GM19043 (cell line): ENCODE measurements at regions not wholly inside any gene's neighbourhood (a gene's known extent, or its start where the extent isn't known, plus 50 kb on each side); places are given as distances from the start of the nearest gene placed in this dataset.
A peak's percentile ranks its signal among the peaks of the same experiment; 100 is the strongest.
"Not testable (repeated sequence)": the region's sequence is repeated elsewhere in the genome, so short reads cannot be mapped to it uniquely, and the experiment has no call there.

Experiments
- ATAC-seq: cut with Tn5 transposase; IDR thresholded peaks from one replicate; pipeline ENCODE4 v1.9.1; 2021; ENCODE audit warnings: low read depth; ENCODE audit not compliant: unreplicated experiment

DNA sequence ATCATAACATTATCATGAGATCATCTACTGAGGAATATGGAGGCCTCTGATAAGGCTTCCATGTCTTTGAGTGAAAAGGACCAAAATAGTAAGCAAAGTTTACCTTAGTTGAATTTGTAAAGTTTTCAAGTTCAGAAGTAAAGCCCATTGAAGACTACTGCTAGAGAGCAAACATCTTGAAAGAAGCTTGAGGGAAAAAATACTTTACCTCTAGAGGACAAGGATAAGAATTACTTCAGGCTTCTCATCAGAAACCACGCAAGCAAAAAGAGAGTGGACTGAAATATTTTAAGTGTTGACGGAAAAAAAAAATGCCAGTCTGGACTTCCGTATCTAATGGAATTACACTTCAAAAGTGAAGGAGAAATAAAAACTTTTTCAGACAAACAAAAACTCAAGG, 114.3 kb downstream of the MPP7 start:
- ATAC-seq = no peak

DNA sequence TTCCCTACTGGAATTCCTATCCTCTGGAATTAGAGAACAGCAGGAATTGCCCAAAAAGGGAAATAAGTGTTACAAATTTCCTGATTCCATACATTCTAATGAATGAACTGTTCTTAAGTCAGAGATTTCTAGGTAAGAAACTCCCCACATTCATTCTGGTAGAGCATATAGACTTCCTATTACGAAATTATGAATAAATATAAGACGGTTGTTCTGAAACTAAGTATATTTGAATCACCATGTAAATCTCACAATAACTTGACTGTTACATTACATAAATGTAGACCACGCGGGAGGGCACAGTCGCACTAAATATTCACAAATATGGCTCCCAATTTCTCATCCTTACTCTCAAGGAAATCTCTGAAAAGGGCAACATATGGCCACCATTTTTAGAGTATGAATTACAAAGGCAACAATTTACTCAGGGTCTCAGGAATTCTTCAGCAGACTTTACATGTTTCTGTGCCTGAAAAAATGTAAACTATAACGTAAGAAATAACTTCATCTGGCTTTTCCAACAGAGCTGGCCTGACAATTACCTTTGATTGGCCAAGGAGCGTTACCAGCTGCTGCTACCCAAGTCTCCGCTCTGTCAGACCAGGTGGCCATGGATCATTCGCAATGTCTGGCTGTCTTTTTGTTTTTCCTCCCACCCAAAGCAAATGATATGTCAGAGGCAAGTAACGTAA, 115.8 kb downstream of the MPP7 start:
- ATAC-seq = no peak

DNA sequence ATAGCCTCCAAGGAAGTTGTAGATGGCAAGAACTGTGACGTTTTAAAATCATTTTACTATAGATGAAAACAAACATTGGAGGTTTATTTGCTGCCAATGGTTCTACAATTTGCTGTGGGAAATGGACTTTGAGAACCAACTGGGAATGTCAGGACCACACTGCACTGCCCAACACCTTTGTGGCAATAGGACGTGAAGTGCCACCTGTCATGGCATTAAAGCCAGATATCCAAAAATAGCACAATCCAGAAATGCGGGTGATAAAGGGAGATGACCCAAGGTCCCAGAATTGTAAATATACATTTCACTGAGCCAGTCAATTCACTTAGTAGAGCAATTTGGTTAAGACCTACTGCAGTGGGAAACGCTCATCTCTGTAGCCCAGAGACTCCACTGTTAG, 116.4 kb downstream of the MPP7 start:
- no peak for ATAC-seq

DNA sequence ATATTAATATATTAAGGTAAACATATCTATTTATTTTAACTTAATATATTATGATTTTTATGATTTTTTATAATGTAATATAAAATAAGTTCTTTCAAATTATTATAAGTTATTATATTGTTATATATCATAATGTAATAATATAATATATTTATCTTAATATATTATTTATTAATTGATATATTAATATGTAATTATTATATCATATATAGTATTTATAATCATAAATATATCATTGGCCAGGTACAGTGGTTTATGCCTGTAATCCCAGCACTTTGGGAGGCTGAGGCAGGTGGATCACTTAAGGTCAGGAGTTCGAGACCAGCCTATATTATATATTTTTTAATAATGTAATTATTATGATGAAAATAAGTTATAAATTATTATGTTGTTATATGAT, 118.1 kb downstream of the MPP7 start:
- ATAC-seq = no peak

DNA sequence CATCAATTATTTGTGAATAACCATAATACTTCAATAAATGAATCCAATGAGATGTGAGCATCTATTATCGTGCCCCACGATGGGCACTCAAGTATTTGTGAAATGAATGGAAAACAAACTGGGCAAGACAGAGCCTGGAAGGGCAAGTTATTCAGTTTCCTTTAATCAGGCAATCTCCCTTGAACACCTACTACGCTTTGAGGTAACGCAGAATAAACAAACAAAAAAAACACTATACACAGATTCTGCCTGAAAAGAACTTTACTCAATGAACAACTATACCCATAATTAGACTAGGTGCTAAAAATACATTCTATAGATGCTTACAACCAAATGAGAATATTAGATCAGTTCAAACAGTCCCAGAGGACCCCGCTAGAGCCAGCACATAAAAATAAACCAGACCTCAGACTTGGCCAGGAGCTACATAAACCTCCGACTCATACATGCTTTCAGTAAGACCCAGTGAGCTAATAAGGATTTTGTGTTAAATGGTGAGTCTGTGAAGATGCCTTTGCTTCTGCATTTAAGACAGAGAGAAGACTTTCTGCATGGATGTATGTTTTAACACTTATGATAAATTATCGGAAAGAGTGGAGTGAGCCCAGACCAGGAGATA, 121.3 kb downstream of the MPP7 start:
- ATAC-seq = no peak

DNA sequence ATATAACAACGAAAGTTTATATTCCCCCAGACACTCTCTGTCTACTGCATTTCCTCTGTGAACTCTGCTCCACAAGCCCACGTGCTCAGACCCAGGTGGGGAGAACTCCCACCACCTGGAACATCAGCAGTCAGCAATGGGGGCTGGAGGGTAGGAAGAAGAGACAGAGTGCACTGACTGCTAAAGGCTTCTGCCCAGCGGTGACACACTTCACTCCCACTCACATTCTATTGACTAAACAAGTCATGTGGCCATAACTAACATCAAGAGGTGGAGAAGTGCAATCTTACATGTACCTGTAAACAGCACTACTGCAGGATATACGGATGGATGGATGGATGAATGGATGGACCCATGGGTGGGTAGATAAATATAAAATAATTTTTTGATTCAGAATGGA, 122.2 kb downstream of the MPP7 start:
- no peak for ATAC-seq

DNA sequence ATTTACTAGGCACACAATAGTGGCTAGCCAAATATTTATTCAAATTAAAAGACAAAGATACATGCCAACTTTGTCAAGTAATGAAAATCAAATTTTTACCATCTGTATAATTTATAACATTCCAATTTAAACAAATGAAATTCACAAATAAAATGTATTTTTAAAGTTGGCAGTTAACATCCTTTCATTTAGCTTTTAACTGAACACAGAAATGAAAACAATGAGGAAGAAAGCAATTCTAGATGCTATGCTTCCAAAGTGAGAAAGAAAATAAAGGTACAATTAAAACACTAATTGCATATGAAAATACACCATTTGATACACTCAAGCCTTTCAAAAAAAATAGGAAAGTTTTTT, 123.1 kb downstream of the MPP7 start:
- no peak for ATAC-seq

DNA sequence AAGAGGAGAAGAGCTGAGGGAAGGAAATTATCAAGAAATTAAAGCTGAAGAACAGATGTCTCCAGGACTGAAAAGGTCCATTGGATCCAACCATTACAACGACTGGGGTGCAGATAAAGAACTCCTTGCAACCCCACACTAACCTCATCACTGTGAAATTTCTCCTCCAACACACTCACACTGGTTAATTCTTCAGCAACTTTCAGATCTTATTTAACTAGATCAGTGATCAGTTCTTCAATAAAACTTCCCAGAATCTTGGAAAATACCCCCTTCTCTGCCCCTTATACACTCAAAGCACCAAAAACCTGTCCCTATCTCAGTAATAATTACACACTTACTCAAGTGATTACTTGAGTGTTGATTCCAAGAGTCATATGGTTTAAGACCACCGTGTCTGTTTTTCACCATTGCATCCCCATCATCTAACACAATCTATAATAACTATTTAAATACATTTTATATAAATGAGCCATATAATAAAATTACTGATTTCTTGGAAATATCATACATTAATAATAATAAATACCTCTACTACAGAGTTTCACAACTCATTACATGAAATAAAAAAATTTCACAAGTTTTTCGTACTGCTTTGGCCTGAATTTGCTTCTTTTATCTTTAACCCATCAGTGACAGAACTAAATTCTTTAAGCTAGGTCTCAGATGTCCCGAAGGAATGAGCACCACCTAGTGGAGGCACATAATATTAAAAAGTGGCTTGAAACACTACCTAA, 123.7 kb downstream of the MPP7 start:
- peak; percentile 55 for ATAC-seq

DNA sequence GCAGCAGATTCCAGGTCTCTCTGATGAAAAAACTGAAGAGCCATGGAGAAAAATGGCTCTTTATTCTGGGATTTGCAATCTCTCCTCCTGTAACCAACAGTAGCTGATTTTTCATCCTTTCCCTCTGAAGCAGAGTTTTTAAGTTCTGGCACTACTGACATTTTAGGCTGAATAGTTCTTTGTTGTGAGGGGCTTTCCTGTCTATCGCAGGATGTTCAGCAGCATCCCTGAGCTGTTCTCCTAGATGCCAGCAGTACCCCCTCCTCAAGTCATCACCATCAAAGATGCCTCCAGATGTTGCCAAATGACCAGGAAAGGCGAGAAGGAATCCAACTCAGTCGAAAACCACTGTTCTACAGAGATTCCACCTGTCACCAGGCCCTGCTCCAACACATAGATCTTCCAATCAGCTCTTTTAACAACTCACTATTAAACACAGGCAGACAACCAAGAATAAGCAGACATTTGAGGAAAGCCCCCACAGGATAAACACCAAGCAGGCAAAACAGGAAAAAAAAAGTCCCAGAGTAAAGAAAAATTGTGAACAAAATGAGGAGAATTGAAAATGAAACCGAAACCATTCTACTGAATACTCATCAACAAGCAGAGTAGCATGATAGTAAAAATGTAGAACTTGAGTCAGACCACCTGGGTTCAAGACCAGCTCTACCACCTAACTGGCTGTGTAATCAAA, 124.8 kb downstream of the MPP7 start:
- peak; percentile 53 for ATAC-seq

DNA sequence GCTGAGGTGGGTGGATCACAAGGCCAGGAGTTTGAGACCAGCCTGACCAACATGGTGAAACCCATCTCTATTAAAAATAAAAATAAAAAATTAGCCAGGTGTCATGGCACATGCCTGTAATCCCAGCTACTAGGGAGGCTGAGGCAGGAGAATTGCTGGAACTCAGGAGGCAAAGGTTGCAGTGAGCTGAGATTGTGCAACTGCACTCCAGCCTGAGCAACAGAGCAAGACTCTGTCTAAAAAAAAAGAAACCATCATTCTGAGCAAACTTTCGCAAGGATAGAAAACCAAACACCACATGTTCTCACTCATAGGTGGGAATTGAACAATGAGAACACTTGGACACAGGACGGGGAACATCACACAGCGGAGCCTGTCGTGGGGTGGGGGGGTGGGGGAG, 126.4 kb downstream of the MPP7 start:
- not testable (repeated sequence) for ATAC-seq

DNA sequence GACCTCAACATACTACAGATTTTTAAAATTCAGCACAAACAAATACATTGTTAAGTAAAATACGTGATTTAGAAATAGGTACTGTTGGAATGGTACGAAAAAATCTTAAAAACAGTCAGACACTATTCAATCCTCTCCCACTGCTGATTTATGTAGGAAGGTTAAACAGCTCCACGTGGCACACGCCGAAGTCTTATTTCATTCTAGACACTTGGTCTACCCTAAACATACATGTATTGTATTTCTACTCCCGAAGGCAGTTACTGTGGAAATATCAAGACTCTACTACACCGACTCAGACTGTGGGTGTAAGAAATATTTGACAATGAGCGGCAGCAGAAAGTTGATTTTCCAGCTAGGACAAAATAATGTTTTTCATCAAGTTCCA, 130.6 kb downstream of the MPP7 start:
- no peak for ATAC-seq

DNA sequence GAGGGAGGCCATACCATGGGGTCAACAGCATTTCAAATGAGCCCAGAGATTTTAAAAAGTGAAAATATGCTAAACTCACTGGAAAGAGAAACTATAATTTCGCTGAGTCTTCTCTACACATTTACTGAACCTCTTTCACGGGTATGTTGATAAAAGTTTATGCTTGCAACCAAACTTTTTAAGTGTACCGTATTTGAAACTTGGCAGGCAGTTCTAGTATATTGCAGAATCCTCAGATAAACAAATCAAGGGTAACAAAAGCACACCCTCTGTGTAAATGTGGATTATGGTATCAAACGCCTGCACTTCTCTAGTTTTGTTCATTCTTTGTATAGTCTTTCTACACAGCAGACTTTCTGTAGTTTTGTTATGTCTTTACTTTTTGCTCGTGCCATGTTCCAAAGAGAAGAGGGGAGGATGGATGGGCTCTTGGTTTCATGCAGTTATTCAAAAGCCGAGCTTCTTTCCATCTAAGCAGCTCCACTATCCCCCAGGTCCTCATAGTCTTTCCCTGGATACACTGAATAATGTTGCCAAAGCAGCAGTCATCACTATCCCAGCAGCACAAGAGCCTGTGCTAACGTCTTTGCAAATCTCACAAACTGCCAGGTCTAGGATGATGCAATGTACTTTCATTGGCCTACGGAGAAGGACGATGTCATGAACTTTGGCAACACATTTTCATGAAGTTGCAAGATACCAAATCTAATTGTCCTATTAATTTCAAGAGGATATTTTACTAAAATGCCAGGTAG, 131.2 kb downstream of the MPP7 start:
- no peak for ATAC-seq

DNA sequence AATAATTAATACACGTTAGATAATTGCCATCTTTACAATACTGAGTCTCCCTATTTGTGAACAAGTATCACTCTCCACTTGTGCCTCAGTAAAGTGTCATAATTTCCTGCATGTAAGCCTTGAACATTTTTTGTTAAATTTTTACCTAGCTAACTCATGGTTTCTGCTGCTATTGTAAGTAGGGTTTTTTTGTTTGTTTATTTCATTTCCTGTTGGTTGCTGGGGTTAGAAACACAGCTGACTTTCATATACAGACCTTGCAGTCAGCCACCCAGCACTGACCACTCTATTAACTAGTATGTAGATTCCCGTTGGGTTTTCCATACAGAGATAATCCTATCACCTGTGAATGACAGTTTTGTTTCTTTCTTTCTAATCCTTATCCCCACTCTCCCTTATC, 133.3 kb downstream of the MPP7 start:
- ATAC-seq = peak; percentile 90

DNA sequence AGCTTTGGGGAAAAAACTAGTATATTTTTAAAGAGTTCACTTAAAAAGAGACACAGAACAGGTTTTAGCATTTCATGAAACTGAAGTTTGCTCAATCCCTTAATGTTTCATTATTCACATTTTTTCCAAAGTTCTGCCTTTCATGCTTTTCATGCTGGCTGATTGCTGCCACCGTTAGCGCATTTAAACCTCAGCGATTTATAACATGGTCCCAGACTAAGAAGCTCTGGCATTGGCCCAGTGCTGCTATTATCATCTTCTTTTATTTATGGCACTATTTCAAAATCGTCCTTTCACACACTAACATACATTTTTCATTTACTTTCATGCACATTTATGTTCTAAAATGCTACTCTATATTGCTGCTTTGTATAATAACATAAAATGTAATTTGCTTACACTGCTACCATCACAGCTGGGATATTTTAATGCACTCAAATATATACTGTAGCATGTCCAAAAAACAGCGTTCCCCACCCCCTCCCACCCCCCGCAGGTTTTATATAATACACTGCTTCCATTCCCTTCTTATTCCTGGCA, 141.9 kb downstream of the MPP7 start:
- no peak for ATAC-seq

DNA sequence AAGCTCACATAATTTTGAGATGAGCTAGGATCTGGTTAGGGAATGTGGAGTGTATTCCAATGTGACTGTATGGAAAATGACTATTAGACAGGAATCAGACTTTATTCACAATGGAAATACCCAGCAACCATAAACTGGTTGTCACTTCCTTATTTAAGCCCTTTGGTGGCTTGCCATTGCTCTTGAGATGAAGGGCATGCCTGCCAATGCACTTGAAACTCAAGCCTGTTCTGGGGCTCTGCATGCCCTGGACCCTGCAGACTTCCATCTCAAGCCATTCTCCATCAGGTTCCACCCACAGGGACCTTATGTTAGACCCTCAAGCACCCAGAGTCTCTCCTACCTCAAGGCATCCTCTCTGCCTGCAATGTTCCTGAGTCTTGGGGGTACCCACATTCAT, 145.5 kb downstream of the MPP7 start:
- ATAC-seq = no peak

DNA sequence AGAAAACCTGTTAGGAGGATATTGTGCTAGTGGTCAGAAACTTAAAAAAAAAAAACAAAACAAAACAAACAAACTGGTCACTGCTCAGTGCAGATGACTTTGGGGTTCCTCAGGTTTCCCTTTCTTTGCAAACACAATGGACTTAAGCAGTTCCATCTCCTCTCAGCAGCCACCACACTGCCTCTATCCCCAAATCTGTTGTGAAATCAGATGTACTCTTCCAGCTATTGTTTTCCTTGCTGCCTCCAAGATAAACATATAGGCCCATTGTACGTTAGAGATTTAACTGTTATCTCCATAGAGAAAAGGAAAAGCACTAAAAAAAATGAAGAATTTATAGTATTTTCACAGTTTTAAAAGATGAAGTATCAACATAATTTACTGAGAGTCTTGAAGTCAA, 147.1 kb downstream of the MPP7 start:
- ATAC-seq = no peak

DNA sequence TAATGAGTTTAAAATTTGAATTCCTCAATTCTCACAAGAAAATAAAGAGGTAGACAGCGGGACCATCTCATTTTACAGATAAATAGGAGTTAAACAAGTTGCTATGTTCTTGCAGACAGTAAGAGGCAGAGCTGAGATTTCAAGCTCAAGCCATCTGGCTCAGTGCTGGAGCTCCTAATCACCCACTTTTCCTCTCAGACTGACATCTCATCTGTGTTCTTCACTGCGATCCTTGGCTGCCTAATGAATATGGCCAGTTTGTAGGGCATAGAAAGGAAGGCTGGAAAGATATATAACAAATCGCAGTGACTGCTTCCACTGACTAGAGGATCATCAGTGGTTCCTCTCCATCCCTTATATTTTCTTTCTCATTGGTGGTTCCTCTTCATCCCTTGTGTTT, 151.2 kb downstream of the MPP7 start:
- ATAC-seq = no peak

DNA sequence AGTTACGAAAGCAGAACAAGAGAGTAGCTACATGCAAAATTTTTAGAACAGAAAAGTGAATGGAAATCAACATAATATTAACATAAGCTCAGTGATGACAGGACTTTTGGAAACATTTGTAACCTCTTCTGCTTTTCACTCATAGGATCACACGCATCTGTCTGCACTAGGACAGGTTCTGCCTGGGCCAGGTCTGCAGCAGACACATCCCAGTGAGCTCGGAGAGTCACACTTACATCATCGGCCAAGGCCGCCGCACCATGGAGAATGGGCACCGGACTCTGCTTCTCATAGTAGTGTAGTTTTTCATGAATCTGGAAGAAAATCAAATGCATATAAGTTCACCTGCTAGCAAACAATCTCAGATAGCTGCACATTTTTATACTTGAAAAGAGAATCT, 150.9 kb upstream of the ODAD2 start:
- no peak for ATAC-seq

DNA sequence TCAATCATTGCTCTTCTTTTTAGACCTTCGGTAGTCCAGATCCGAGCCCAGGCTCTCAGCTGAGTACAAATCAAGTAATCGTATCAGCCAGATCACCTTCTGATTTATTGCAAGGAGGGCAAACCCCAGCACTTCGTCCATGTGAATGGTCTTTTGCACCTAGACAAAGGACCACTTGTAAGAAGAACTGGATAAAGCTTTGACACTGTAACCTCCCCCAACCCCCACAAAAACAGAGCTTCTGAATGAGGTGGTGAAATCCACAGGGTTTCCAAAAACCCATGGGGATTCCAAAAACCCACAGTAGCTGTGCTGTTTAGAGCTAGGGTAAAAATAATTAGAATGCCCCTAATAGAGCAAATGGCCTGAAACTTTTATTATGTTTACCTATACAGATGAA, 148.8 kb upstream of the ODAD2 start:
- no peak for ATAC-seq

DNA sequence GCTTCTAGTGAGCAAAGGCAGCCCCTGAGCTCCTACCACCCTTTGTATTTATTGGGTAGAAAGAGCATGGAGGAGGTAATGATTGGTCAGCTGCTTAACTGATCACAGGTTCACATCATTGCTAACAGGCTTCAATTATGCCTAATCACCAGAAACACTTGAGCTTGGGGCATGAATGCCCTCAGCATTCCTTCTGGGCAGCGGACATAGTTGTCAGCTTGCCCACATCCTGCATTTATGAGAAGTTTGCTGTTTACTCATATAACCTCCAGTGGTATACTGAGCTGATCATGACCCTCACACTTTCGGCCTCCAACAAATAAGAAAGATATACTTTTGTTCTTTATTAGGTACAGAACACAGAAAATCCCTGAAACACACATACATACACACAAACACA, 140.3 kb upstream of the ODAD2 start:
- no peak for ATAC-seq
